Common myeloid progenitor, CD34-positive (primary cell): ENCODE measurements at regions not wholly inside any gene's neighbourhood (a gene's known extent, or its start where the extent isn't known, plus 50 kb on each side); places are given as distances from the start of the nearest gene placed in this dataset.

Source experiments
- CTCF ChIA-PET: fragments of 350-600 bp; sonication (Branson Sonifier 250); formaldehyde crosslinking; loops from one replicate; lab custom pipeline; 2021; ENCODE audit warnings: antibody characterized with exemption; lab: Charles Lee
- POLR2A ChIA-PET: fragments of 350-600 bp; sonication (Branson Sonifier 250); formaldehyde crosslinking; loops from one replicate; lab custom pipeline; 2021; ENCODE audit warnings: antibody characterized with exemption; lab: Charles Lee
- DNase-seq, 3 donors: peaks; one replicate each; pipeline versions ENCODE4 v3.0.0 to v3.0.0-alpha.2; 2013
- H3K27ac ChIP-seq, 2 experiments: 1 replicate in 1 of 2; 2 replicates in 1 of 2; pipeline ENCODE4 v1.7.0; 2013; ENCODE audit warnings: inconsistent platforms in 2 of 2, low read length in 2 of 2, mild to moderate bottlenecking in 2 of 2, low read depth in 1 of 2, moderate library complexity in 1 of 2; ENCODE audit not compliant: severe bottlenecking in 2 of 2, insufficient read depth in 1 of 2, poor library complexity in 1 of 2
- H3K27me3 ChIP-seq, 5 experiments: replicated peaks in 2 of 5; 1 replicate in 3 of 5; 2 replicates in 2 of 5; pipeline versions ENCODE4 v1.6.1 to v1.7.0; 2013; ENCODE audit warnings: low read length in 4 of 5, mild to moderate bottlenecking in 2 of 5, moderate library complexity in 2 of 5, inconsistent platforms in 1 of 5; ENCODE audit not compliant: insufficient read depth in 5 of 5, control insufficient read depth in 4 of 5
- H3K36me3 ChIP-seq, 4 experiments: 1 replicate in 2 of 4; 2 replicates in 2 of 4; pipeline versions ENCODE4 v1.6.1 to v1.7.0; 2013; ENCODE audit warnings: low read length in 3 of 4, control low read depth in 1 of 4, mild to moderate bottlenecking in 1 of 4; ENCODE audit not compliant: control insufficient read depth in 4 of 4, insufficient read depth in 4 of 4
- H3K4me1 ChIP-seq, 4 experiments: 1 replicate in 3 of 4; 2 replicates in 1 of 4; pipeline versions ENCODE4 v1.6.1 to v1.7.1; 2013; ENCODE audit warnings: low read length in 3 of 4, mild to moderate bottlenecking in 3 of 4, control low read depth in 1 of 4, inconsistent platforms in 1 of 4, moderate library complexity in 1 of 4; ENCODE audit not compliant: control insufficient read depth in 4 of 4, insufficient read depth in 4 of 4; ENCODE audit errors: control extremely low read depth in 1 of 4
- H3K4me3 ChIP-seq, 7 experiments: 1 replicate in 4 of 7; 2 replicates in 3 of 7; pipeline versions ENCODE4 v1.5.1 to v1.7.0; 2013; ENCODE audit warnings: mild to moderate bottlenecking in 7 of 7, low read length in 6 of 7, moderate library complexity in 6 of 7, inconsistent platforms in 2 of 7, low read depth in 2 of 7, control low read depth in 1 of 7; ENCODE audit not compliant: insufficient read depth in 4 of 7, control insufficient read depth in 1 of 7; ENCODE audit errors: extremely low read depth in 1 of 7
- H3K9me3 ChIP-seq, 5 experiments: 1 replicate in 4 of 5; 2 replicates in 1 of 5; pipeline versions ENCODE4 v1.6.1 to v1.7.1; 2013; ENCODE audit warnings: low read length in 4 of 5, mild to moderate bottlenecking in 2 of 5, inconsistent platforms in 1 of 5, low read depth in 1 of 5, moderate library complexity in 1 of 5; ENCODE audit not compliant: control insufficient read depth in 4 of 5, insufficient read depth in 2 of 5; ENCODE audit errors: control extremely low read depth in 1 of 5
- WGBS: methylation state at CpG from one replicate; pipeline ENCODE4 v1.1.5; 2013; ENCODE audit not compliant: insufficient coverage; 5-methylcytosine and 5-hydroxymethylcytosine counted together

GRCh38 chr4:110787707-110788106, 164.8 kb upstream of the PITX2 start:
- no peaks in the 10 kb centered on the region for H3K9me3 ChIP-seq

GRCh38 chr4:110788302-110788701, 165.4 kb upstream of the PITX2 start:
- H3K27me3 ChIP-seq = peaks cover 0 to 6% (median under 1%) of the 10 kb centered on the region in 5 experiments
- H3K27ac ChIP-seq = no peak overlapping the region
- 100% methylated on average over 1 of the region's 3 CpGs for WGBS
- no peak overlapping the region for H3K4me3 ChIP-seq
- no peak for DNase-seq
- H3K36me3 ChIP-seq = no peaks in the 10 kb centered on the region
- H3K4me1 ChIP-seq = no peaks in the 10 kb centered on the region
- no peaks in the 10 kb centered on the region for H3K9me3 ChIP-seq
- ChIA-PET POLR2A (no interaction called here), CTCF (no interaction called here)

More at GRCh38 chr4:110787707-110788106, 164.8 kb upstream of the PITX2 start:
- H3K4me3 ChIP-seq = no peak overlapping the region
- CTCF ChIA-PET = no interaction called here
- H3K27ac ChIP-seq = no peak overlapping the region
- H3K36me3 ChIP-seq = no peaks in the 10 kb centered on the region
- H3K4me1 ChIP-seq = no peaks in the 10 kb centered on the region
- no CpG with 5 or more reads among the region's 3 CpGs for WGBS
- no peak for DNase-seq
- H3K27me3 ChIP-seq = peaks cover 0 to 6% (median 0%) of the 10 kb centered on the region in 5 experiments
- POLR2A ChIA-PET = no interaction called here

- ChIA-PET CTCF (no interaction called here), POLR2A (no interaction called here)
- no peak overlapping the region for H3K27ac ChIP-seq
- WGBS = no CpG with 5 or more reads among the region's 1 CpG
- peaks cover 0 to 4% (median 2%) of the 10 kb centered on the region in 5 experiments for H3K27me3 ChIP-seq
- DNase-seq = no peak
- H3K9me3 ChIP-seq = no peaks in the 10 kb centered on the region
- no peak overlapping the region for H3K4me3 ChIP-seq
- H3K36me3 ChIP-seq = no peaks in the 10 kb centered on the region
- no peaks in the 10 kb centered on the region for H3K4me1 ChIP-seq
Measured at GRCh38 chr4:110792036-110792435, 169.2 kb upstream of the PITX2 start.

- no peaks in the 10 kb centered on the region for H3K4me1 ChIP-seq
- H3K4me3 ChIP-seq = no peak overlapping the region
- peaks cover 0 to 4% (median 2%) of the 10 kb centered on the region in 5 experiments for H3K27me3 ChIP-seq
- WGBS = 100% methylated on average over 2 of the region's 4 CpGs
- H3K27ac ChIP-seq = no peak overlapping the region
- CTCF ChIA-PET = interaction anchor here (0.7 kb wide), 1 partner anchor 52 kb away, joined by 3 read pairs; no protein-coding TSS in a partner anchor
- no peak for DNase-seq
- no peaks in the 10 kb centered on the region for H3K9me3 ChIP-seq
- POLR2A ChIA-PET = interaction anchor here (0.6 kb wide), 1 partner anchor 546 kb away, joined by 4 read pairs; no protein-coding TSS in a partner anchor
- H3K36me3 ChIP-seq = no peaks in the 10 kb centered on the region
Measured at GRCh38 chr4:110793381-110793801, 170.5 kb upstream of the PITX2 start.

GRCh38 chr4:110793890-110794554, 171.1 kb upstream of the PITX2 start:
- whole genome bisulfite sequencing = 86% methylated on average over 4 of the region's 5 CpGs
- no peaks in the 10 kb centered on the region for H3K4me1 ChIP-seq
- H3K9me3 ChIP-seq = no peaks in the 10 kb centered on the region
- POLR2A ChIA-PET = interaction anchor here (0.6 kb wide), 1 partner anchor 547 kb away, joined by 4 read pairs; no protein-coding TSS in a partner anchor
- no peaks in the 10 kb centered on the region for H3K36me3 ChIP-seq
- CTCF ChIA-PET = no interaction called here
- peaks cover 0 to 5% (median 3%) of the 10 kb centered on the region in 5 experiments for H3K27me3 ChIP-seq
- H3K4me3 ChIP-seq = no peak overlapping the region
- H3K27ac ChIP-seq = no peak overlapping the region
- no peak for DNase-seq

GRCh38 chr4:110795971-110796370, 173.1 kb upstream of the PITX2 start:
- CTCF ChIA-PET = no interaction called here
- H3K4me3 ChIP-seq = no peak overlapping the region
- no peak overlapping the region for H3K27ac ChIP-seq
- no CpG with 5 or more reads among the region's 1 CpG for WGBS
- no peaks in the 10 kb centered on the region for H3K9me3 ChIP-seq
- H3K36me3 ChIP-seq = no peaks in the 10 kb centered on the region
- peaks cover 0 to 5% (median 0%) of the 10 kb centered on the region in 5 experiments for H3K27me3 ChIP-seq
- DNase-seq = no peak
- H3K4me1 ChIP-seq = no peaks in the 10 kb centered on the region
- POLR2A ChIA-PET = no interaction called here

- WGBS = 100% methylated on average over 1 of the region's 1 CpG
- ChIA-PET CTCF (no interaction called here), POLR2A (no interaction called here)
- Histone ChIP-seq H3K4me3 (no peak overlapping the region), H3K9me3 (no peaks in the 10 kb centered on the region), H3K27me3 (peaks cover 0 to 5% (median 0%) of the 10 kb centered on the region in 5 experiments), H3K4me1 (no peaks in the 10 kb centered on the region), H3K36me3 (no peaks in the 10 kb centered on the region), H3K27ac (no peak overlapping the region)
- DNase-seq = no peak
Measured at GRCh38 chr4:110797486-110797885, 174.6 kb upstream of the PITX2 start.
